Muscle of back (tissue), 3 donors: ENCODE measurements at regions not wholly inside any gene's neighbourhood (a gene's known extent, or its start where the extent isn't known, plus 50 kb on each side); places are given as distances from the start of the nearest gene placed in this dataset.

Experiments used
- DNase-seq, 3 donors: peaks; one replicate each; pipeline versions ENCODE4 v3.0.0 to v3.0.0-alpha.2; 2013

DNA sequence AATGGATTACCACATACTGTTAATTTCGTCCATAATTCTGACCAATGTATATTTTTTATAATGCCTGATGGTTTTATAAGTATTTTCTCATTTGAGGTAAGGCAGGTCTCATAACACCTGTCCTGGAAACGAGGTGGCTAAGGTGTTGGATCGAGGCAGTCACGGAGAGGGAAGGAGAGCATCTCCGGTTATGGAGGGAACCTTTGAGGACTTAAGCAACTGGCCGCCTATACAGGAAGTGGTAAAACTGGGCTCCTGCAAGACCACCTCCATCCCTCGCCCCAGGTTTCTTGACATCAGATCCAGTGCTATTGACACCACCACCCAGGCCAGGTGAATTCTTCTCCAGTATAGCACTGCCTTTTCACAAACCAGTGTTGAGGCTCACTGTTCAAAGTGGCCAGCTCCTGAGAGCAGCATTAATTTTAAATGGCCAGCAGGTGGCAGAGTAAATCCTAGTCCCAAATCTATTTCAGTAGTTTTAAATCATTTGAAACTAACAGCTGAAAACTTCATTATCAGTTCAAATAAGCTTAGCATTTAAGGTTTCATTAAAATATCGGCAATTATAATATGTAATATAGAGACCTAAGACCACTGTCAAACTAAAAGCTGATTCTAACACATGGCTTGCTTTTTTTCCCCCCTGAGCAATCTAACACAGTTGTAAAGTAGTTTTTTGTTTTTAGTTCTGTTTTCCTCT lies 100.8 kb downstream of the PPM1A start:
- peak; percentile 38 to 79 (median 57) for DNase-seq

DNA sequence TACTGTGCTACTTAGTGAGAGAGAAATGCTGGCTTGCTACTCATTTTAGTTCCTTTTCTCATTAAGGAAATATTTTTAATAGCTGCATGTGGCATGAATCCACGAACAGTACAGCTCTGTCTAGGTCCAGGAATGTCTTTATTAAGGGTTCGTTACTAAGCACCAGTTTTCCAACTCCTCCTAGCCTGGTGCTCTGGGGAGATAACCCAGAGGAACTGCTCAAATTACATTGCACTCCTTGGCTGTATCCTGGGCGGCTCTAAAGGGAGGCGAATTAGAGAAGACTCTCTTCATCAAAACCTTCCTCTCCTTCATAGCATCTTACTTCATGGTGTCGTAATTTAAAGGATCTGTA lies 101.3 kb downstream of the PPM1A start:
- DNase-seq: peak in 2 of 3 donors; percentile 43 to 73

DNA sequence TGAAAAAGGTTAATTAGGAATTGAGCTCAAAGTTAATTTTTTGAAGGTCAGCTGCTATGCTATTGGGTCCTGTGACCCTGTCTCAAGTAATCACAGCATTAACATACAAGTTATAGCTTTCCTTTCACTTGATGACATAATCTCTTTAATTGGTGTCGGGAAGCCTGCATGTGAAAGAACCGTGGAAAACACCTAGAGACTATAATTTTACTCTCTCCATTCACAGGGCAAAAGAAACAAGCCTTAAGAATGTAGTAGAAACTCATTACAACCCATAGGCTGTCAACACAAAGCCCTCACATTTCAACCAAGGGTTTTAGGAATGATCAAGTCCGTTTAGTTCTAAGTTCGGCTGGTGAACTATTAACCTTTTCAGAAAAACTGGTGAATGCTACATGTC lies 104.4 kb downstream of the PPM1A start:
- no peak for DNase-seq

DNA sequence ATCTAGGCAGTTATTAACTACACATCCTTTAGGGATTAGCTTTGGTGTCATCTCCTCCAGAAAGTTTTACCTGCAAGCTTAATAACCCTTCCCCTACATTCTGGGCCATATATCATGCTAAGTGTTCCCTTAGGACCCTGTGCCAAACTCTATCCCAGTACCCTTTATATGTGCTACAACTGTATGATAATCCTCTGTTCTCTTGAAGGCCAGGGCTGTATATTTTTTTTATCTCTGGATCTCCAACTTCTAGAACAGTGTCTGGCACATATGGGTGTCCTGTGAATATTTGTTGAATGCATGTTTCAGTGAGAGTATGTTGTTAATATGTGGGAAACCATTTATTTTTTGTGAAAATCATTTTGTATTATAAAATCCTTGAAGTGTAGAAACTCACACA lies 106.7 kb downstream of the PPM1A start:
- DNase-seq: no peak

DNA sequence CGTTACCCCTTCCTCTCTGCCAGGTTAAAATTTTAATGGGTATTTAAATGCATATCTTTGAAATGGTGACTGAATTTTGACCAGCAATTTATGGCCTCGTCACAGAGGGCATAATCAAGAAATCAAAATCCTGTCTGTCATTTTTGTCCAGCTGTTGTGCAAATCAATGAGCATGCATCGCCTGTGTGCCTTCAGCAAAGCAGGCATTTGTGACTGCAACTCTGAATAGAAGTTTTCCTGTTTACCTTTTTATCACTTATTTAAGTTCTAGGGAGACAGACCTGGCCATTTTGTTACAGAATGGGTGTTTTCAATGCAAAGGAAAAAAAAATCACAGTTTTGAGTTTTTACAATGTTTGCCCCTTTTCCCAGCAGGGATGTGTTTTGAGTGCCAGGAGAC lies 107.4 kb downstream of the PPM1A start:
- no peak for DNase-seq

DNA sequence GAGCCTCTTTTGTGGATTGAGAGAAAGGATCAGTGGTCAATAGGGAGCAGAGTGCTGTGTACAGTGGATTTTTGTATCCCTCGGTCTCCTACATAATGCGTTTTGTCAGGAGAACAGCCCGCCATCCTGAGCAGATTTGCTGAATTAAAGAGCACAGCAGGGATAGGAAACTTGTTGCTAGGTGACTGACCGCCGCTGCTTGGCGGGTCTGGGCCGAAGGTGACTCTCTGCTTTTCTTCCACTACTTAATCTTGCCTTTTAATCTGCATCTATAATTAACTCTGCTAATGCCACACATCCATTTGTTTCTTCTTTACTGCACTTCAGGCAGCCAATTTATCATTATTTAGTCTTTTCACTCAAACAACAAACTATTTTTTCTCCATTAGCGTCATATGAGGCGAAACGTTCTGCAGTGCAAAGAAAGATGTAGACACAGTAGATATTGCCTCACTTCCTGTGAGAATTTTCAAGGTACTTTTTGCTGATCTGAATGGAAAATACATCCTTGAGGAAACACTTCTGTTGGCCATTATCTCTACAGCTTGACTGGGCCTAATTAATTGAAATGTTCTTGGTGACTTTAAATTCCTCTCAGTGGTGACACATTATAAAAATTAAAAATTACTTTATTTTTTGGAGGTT lies 108.0 kb downstream of the PPM1A start:
- DNase-seq: peak in 1 of 3 donors; percentile 29

DNA sequence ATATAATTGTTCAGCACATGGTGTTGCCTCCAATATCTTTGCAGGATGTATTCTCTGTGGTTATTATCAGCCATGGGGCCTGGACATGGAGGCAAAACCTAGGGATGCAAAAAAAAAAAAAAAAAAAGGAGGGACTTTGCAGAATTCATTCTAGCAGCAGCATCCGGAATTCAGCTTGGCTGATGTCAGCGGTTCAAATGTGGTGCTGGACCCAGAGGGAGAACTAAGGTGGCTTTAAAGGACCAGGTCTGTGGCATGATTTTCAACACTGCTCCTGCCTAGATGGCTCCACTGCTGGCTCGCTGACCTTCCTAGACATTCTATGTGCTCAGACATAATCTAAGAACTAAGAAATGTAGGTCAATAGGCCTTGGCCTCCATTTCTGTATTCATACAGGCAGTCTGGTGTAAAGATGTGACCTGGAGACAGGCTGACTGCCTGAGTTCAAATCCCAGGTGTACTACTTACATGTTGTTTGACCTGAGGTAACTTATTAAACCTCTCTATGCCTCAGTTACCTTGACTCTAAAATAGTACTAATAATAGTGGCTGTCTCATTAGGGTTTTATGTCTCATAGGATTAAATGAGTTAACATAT lies 108.6 kb downstream of the PPM1A start:
- DNase-seq: no peak

DNA sequence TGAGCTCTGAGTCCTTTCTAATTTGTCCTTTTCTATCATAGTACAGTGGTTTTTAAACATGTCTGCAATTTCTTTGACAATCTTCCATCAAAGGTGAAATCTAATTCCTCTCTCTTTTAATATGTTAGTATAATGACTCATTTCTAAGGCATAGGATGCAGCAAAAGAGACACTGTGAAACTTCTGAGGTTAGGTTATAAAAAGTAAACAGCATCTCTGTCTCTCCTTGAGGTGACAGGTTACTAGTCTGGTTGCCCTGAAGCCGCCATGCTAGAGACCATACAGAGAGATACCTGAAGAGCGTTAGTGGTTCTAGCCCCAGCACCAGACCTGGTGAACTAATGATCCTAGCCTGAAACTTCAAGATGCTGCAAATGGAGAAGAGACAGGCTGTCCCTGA lies 114.3 kb downstream of the PPM1A start:
- DNase-seq: no peak

DNA sequence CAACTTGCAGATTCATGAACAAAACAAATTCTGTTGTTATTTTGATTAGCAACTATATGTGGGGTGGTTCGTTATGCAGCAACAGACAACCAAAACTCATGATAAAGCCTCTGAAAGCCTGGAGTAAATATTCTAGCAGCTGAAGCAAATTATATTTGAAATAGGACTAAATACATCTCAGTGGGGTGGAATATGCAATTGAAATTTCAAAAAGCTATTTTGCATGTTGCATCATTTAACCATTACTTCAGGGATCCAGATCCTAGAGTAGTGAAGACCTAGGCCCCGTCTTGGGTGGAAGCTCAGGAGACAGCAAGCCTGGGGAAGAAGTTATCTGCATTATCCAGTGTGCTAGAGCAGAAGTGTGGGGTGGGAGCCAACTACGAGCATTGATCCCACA lies 114.7 kb downstream of the PPM1A start:
- DNase-seq: no peak

DNA sequence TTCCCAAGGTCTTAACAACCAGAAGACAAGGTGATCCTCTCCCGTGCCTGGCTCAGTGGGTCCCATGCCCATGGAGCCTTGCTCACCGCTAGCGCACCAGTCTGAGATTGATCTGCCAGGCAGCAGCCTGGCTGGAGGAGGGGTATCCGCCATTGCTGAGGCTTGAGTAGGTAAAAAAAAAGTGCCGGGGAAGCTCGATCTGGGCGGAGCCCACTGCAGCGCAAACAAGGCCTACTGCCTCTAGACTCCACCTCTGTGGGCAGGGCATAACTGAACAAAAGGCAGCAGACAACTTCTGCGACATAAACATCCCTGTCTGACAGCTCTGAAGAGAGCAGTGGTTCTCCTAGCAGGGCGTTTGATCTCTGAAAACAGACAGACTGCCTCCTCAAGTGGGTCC lies 104.0 kb downstream of the C14orf39 start:
- no peak for DNase-seq
